ENCODE measurements at regions not wholly inside any gene's neighbourhood (a gene's known extent, or its start where the extent isn't known, plus 50 kb on each side); places are given as distances from the start of the nearest gene placed in this dataset.

- no peak for DNase-seq (ENCODE audit: low spot score in 2 of 2)
- intact Hi-C loops (cut with DNase I; ENCODE audit: low total_unique reads), result no loop called here
- TF ChIP-seq POLR2A (IDR thresholded peaks at IDR 0.05), result no peak
- no peak for TF ChIP-seq CTCF (IDR thresholded peaks at IDR 0.05)
- H3K4me3 ChIP-seq (ENCODE audit: low read depth, poor library complexity, severe bottlenecking), result no peak overlapping the region
- 94 to 96% methylated on average over 4 of the region's 4 CpGs for WGBS, 2 donors
These were observed 457.2 kb downstream of the STK39 start for GRCh38 chr2:167790189-167790588.

DNA sequence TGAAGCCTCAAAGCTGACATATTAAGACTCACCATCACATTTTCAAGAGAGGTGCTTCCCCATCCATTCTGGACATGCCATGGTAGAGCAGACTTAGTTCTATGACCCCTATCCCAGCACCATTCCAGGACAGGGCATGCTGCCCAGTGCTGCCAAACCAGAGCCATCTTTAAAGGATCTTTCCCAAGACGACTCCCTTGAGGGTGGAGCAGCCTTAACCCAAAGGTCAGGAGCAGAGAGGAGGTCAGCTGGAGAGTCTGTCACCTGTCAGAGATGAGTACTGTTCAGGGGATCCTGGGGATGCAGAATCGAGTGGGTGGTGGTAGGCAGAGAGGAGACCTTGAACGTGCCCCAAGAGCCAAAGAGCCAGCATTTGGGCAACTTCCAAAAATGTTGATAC lies 459.8 kb downstream of the STK39 start:
- DNase-seq (ENCODE audit: low spot score in 2 of 2), result no peak
- intact Hi-C loops (cut with DNase I; ENCODE audit: low total_unique reads), result no loop called here
- 70 to 77% methylated on average over 3 of the region's 3 CpGs for WGBS, 2 donors
- H3K4me3 ChIP-seq (ENCODE audit: low read depth, poor library complexity, severe bottlenecking), result no peak overlapping the region
- TF ChIP-seq CTCF (IDR thresholded peaks at IDR 0.05), result no peak
- TF ChIP-seq POLR2A (IDR thresholded peaks at IDR 0.05), result no peak

DNA sequence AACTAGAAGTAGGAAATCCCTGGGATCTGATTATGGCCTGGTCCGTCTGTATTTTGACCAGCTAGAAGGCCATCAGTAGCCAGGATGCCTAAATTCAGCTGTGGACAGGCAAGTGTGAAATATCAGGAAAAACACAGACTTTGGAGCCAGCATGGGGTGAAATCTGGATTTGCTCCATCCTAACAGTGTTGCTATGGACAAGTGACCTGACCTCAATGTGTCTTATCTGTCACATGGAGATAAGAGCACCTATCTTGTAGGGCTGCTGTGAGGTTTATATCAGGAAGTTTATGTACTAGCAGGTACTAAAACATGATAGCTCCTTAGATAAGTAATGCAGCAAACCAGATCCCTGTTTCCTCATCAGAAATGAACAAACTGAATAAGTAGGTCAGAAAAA lies 460.4 kb downstream of the STK39 start:
- no peak for TF ChIP-seq POLR2A (IDR thresholded peaks at IDR 0.05)
- no peak for TF ChIP-seq CTCF (IDR thresholded peaks at IDR 0.05)
- intact Hi-C loops (cut with DNase I; ENCODE audit: low total_unique reads), result no loop called here
- WGBS, 2 donors, result 73 to 89% methylated on average over 1 of the region's 1 CpG
- H3K4me3 ChIP-seq (ENCODE audit: low read depth, poor library complexity, severe bottlenecking), result no peak overlapping the region
- no peak for DNase-seq (ENCODE audit: low spot score in 2 of 2)

DNA sequence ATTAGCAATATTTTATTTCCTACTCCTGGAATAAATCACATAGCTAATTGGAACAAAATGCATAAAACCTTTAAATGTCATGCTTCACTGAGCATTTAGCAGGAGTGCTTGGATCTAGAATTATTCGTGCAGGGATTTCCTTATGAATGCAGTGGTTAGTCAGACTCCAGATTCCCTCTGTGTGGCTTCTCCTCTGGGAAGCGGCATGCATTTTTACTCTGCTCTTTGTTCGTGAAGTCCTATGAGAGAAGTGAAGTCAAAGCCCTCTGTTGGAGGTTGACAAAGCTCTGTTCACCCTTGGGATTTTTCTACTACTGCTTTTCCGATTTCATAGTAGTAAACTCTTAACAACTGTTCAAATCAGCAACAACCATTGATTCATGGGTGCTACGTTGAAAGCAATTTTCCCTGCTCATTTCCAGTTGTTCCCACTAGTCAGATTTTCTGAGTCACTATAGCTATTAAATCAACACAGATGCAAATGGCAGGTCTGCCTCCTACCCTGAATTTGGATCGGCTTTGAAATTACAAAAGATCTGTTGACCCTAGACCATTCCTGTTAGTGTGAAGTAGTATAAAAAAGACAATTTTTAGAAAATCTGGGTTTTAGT lies 461.7 kb downstream of the STK39 start:
- H3K4me3 ChIP-seq (ENCODE audit: low read depth, poor library complexity, severe bottlenecking), result no peak overlapping the region
- 57 to 72% methylated on average over 6 of the region's 6 CpGs for WGBS, 2 donors
- no peak for DNase-seq (ENCODE audit: low spot score in 2 of 2)
- intact Hi-C loops (cut with DNase I; ENCODE audit: low total_unique reads), result no loop called here
- no peak for TF ChIP-seq CTCF (IDR thresholded peaks at IDR 0.05)
- TF ChIP-seq POLR2A (IDR thresholded peaks at IDR 0.05), result no peak

DNA sequence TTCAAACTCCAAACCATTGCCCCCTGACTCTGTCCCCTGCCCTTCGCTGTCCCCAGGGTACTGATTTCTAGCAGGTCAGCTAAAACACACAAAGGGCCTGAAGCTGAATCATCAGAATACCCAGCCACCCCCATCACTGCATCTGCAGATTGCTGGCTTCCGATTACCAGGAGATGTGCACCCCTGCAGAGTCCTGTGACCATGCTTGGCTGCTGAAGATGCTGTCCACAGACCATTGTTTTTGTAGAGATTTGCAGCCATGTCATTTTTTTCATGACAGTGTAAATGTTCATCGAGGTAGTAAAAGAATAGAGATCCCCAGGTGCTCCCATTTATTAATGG lies 463.3 kb downstream of the STK39 start:
- TF ChIP-seq CTCF (IDR thresholded peaks at IDR 0.05) (no peak), POLR2A (IDR thresholded peaks at IDR 0.05) (no peak)
- 81 to 85% methylated on average over 3 of the region's 3 CpGs for WGBS, 2 donors
- DNase-seq (ENCODE audit: low spot score in 2 of 2), result no peak
- intact Hi-C loops (cut with DNase I; ENCODE audit: low total_unique reads), result no loop called here
- H3K4me3 ChIP-seq (ENCODE audit: low read depth, poor library complexity, severe bottlenecking), result no peak overlapping the region

Data from lower leg skin (tissue), 4 donors.